Hippocampal formation (tissue), 2 donors: ENCODE measurements at regions not wholly inside any gene's neighbourhood (a gene's known extent, or its start where the extent isn't known, plus 50 kb on each side); places are given as distances from the start of the nearest gene placed in this dataset.

Experiments used
- DNase-seq, 2 donors: peaks; one replicate each; lab custom pipeline; 2025; lab: John Stamatoyannopoulos, UW

DNA sequence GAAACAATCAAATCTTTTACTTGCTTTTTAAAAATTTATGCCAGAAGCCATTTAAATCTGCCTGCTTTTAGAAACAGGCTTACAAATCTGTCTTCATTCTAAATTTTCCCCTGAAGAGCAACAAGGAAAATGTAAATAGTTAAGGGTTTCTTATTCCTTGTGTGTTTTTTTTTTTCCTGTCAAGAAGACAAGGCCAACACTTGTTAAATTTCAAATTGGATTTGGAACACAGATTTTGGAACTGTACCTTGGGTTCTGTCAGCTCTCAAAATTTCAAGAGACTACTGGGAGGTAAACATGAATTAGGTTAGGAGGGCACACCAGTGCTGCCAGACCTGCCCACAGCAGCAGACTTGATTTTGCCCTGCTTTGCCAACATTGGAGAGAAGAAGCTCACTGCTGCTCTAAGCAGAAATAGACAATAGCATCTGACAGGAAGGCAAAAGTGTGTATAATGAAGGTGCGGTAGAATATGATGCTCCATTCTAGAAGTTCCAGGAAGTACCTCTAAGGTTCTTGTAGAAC lies 121.7 kb downstream of the NHLRC3 start:
- no peak for DNase-seq

DNA sequence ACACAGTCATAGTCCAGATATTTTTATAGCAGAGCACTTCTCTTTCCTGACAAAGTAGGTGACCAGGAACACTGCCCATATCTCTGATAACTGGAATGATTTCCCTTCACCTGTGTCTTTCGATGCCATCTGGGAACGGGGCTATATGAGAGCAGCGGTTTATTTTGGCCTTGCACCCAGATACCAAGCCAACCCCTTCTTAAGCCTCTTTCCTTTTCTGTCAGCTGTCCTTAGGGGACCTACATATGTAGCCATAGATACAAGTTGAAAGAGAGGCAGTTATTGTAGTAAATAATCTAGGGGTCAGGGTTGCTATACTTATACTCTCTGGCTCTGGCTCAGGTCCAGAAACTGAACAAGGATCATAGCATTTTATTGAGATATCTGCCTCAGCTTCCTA lies 128.8 kb downstream of the NHLRC3 start:
- no peak for DNase-seq

GRCh38 chr13:39170711-39171110 lies 132.5 kb downstream of the NHLRC3 start:
- no peak for DNase-seq

DNA sequence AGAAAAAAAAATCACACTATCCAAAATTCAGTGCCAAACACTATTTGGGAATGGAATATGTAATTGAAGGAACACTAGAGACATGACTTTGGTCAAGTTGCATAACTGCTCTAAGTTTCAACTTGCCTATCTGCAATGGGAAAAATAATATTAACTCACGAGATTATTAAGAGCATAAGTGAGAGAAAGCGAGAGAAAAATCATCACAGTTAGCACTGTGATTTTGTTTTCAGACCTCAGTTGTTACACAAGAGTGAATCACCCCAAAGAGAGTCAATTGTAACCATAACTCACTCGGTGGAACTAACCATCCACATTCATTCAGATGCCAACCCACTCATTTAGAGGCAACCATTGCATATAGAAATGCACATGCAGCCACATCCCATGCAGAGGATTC lies 147.1 kb downstream of the NHLRC3 start:
- no peak for DNase-seq

DNA sequence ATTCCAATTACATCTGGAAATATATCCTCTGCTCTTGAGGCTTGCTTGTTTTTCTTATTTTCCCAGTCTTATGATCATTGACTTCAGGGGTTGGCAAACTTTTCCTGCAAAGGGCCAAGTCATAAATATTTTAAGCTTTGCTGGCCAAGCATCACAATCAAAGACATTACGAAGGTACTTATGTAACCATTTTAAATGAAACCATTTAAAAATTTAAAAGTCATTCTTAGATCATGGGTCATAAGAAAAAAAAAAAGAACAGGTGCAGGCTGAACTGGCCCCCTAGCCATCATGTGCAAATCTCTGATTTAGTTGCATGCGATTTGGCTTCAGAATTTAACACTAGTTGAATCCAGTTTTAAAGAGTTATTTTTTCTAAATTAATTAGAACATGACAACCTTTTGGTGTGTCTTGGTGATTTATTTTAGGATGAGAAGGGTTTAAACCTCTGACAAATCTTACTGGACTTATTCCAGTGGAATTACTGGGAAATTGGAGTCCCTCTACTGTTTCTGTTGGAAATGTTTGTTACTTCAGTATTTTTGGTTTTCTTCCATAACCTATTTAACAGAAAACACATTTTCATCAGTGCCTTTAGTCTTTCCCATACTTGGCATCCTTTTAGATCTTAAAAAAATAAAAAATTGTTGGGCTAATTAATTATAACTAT lies 148.1 kb downstream of the NHLRC3 start:
- DNase-seq: no peak

- no peak for DNase-seq
Measured at GRCh38 chr13:39189778-39190177, 151.5 kb downstream of the NHLRC3 start.

DNA sequence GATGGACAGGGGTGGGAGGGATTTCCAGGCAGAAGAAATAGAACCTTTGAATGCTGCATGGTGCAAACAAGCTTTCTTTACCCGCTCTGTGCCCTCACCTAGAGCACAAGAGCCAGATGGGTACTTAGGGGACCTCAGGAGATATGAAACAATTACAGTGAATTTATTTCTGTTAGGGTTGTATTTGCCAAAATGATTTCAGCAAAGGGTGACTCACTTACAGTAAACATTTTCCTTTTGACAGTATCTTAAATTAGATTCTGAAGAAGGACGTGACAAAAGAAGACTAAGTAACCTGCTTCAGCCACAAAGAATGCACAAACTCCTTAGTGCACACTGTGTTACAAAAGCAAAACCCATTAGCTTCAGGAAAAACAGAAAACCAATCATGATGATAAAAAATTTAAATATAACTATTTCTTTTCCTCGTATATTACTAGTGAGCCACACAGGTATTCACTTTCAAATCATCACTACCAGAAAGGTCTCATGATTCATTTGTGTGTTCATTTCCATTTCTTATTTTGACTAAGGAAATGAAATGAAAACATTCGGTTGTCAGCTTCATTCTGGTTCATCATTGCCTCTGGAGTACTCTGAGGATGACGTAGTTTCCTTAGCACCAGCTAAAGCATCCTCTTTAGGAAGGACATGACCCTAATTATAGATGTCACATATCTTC lies 158.8 kb downstream of the NHLRC3 start:
- no peak for DNase-seq

DNA sequence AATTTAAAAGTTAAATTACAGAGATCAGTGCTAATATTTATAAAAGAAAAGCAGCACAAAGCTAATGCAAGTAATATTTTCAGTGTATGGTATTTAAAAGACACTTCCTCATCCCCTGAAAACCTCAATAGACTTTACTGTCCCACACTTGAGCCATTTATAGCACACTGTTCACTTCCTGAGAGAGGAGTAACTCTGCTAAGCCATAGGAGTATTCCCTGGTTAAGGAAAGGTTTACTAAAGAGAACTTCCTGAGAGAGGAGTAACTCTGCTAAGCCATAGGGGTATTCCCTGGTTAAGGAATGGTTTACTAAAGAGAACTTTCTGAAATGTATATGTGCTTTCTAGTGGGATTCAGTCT lies 159.4 kb downstream of the NHLRC3 start:
- no peak for DNase-seq

DNA sequence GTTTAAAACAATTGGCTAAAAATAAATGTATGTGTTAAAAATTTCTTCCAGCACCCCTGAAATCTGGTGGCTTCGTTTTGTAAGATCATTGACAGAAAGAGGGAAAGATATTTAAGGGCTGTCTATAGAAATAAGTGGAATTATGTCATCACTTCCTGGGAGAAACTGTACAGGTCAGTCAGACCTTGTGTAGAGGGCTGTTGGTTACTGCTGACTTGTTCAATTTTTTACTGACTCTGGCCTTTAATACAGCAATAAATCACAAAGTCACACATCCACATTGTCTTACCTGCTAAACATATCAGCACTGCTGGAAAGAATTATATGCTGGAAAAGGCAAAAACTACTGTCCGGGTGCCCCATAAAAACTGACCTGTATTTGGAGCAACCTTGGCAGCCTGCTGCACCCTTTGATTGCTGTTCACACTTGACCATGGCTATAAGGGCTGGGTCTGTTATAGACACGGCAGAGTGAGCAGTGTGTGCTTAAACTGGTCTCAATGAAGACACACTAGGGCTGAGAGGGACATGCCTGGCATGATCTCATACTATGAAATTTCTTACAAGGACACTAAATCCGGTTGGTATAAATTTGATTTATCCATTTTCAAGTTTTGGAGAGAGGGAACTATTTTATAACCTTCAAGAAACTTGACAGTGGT lies 162.1 kb downstream of the NHLRC3 start:
- DNase-seq: no peak

- no peak for DNase-seq
Measured at GRCh38 chr13:39201180-39201579, 162.9 kb downstream of the NHLRC3 start.

DNA sequence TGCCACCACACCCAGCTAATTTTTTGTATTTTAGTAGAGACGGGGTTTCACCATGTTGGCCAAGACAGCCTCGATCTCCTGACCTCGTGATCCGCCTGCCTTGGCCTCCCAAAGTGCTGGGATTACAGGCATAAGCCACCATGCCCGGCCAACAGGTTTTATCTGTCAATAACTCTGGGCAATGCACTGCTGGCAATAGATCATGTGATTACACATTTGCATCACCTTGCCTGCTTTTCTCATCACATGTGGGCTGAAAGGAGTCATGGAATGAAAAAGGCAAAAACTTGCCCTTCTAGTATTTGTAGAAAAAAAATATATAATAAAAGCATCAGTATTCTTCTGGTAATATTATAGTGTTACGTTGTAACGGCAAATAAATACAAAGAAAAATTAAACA lies 164.5 kb downstream of the NHLRC3 start:
- no peak for DNase-seq

DNA sequence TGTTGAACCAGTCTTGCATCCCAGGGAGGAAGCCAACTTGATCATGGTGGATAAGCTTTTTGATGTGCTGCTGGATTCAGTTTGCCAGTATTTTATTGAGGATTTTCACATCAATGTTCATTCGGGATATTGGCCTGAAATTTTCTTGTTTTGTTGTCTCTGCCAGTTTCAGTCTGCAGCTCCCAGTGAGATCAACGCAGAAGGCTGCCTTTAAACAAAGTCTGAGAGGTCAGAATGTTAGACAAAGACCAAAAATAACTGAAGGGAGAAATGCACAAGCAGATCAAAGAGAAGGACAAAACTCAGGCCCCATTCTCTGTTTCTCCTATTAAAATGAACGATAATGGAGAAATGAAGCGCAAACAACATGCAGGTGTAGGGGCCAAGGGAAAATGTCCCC lies 170.4 kb downstream of the NHLRC3 start:
- DNase-seq: no peak

DNA sequence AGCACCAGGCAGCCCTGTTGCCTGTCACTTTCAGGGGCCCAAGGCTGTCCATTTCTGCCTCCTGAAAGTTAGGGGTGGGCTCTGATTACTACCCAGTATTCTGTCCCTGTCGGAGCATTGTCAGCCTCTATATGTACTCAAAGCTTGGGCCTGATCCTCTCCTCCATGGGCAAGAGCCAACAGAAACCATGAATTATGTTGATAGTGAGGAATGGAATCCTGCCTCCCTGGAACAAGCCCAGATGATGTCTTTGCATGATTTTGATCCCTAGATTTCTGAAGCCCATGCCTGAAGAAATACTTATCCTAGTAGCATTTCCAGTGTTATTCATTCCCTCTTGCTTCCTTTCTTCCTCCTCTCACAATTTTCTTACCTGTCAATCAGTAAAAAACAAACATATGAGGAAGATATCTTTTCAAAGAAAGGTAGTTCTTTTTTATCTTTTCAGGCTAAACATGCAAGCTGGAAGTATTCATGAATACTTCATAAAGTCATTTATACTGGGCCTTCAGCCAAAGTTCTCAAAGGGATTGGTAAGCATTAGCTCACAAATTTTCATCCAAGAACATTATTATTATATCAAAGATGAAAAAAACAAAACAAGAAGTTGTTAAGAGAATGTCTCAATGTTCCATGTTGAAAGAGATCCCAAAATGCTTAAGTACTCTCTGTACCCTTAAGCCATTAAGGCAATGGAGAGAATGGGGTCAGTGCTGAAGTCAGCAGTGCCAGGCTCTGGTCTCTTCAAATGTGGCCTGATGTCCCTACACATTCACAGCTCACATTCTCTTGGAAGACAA lies 171.7 kb downstream of the NHLRC3 start:
- DNase-seq: no peak

GRCh38 chr13:39210961-39211534 lies 172.8 kb downstream of the NHLRC3 start:
- no peak for DNase-seq

GRCh38 chr13:39215971-39216370 lies 177.7 kb downstream of the NHLRC3 start:
- DNase-seq: no peak

DNA sequence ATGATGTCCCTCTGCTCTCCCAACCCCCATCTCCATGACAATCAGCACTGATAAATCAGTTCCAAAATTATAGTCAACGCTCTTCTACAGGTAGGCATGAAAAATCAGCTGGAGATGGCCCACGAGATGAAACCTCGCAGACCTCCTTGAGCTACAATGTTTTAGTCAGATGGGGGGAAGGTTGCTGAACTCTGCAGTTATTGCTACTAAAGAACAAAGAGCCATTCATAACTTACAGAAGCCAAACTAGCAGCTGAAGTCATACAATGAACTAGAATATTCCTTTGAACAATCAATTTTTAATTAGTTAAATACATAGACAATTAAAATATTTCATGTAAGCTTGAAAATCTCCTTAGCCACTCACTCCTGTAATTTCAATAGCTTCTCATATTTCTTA lies 179.2 kb downstream of the NHLRC3 start:
- peak in 1 of 2 donors; percentile 55 for DNase-seq

DNA sequence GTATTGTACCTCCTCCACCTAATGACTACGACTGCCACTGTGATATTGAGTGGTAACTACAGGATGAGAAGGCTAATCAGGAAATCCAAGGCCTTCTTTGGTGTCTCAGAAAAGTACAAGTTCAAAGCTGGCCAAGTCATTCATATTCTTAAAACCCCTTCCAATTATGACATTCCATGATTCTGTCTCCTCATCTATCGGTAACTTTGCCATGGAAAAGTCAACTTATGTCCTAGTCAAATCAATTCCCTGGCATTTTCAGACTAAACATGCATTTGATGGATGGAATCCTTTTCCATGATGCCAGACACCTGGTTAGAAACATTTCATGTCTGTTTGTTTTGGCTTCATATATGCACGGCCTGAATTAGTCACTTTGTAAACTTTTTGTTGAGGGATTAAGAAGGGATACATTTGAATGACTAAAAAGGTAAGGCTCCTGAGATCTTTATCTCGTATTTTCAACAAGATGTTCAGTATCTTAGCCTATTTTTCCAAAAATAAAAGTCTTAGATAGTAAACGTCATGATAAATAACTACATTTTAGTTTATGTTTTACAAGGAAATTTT lies 186.5 kb downstream of the NHLRC3 start:
- no peak for DNase-seq

DNA sequence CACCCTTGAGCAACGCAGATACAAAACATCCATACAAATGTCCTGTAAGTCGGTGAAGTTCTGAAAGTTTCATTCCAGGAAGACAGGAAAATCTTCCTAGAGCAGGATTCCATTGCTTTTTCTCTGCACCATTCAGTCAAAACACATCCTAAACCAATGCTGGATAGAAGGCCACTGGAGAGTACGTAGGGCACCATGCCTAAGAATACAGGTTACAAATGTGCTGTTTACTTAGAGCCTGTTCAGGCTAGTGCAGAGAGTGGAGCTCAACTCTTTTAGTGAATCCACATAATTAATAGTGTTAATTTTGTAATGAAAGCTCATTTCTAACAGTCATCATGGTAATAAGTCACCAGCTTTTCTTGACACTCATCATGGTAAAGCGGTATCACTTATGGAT lies 187.6 kb downstream of the NHLRC3 start:
- no peak for DNase-seq

GRCh38 chr13:39226359-39226758 lies 188.1 kb downstream of the NHLRC3 start:
- DNase-seq: no peak

- no peak for DNase-seq
Measured at GRCh38 chr13:39232401-39232980, 194.2 kb downstream of the NHLRC3 start.

GRCh38 chr13:39232999-39233398 lies 194.7 kb downstream of the NHLRC3 start:
- no peak for DNase-seq
